ENCODE measurements at regions not wholly inside any gene's neighbourhood (a gene's known extent, or its start where the extent isn't known, plus 50 kb on each side); places are given as distances from the start of the nearest gene placed in this dataset.
"Not testable (repeated sequence)": the region's sequence is repeated elsewhere in the genome, so short reads cannot be mapped to it uniquely, and the experiment has no call there.

DNA sequence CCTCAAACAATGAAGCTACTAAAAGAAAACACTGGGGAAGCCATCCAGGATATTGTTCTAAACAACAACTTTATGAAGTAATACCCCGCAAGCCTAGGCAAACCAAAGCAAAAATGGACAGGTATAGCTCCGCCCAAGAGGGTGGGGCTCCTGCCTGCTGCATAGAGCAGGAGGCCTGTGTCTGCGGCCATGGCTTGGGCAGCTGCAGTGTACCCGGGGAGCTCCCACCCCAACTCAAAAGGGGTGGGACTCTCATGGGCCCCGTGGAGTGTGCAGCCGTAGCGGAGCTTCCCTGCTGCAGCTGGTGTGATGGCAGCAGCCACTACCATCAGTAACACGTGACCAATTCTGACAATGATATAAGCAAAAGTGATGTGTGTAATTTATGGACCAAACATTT is 264.2 kb upstream of the KITLG start:
- no peak for DNase-seq (ENCODE audit: low read depth, low spot score)

DNA sequence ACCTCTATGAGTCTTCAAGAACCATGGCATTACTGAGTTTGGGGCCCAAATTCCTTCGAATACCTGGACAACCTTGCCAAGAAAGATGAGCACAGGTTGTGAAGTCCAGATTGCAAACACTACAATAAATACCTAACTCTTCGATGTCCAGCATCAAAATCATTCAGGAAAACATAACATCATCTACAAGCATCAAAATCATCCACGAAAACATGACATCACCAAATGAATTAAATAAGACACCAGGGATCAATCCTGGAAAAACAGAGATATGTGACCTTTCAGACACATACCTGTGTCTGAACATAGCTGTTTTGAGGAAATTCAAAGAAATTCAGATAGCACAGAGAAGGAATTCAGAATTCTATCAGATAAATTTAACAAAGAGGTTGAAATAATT is 262.0 kb upstream of the KITLG start:
- no peak for DNase-seq (ENCODE audit: low read depth, low spot score)

DNA sequence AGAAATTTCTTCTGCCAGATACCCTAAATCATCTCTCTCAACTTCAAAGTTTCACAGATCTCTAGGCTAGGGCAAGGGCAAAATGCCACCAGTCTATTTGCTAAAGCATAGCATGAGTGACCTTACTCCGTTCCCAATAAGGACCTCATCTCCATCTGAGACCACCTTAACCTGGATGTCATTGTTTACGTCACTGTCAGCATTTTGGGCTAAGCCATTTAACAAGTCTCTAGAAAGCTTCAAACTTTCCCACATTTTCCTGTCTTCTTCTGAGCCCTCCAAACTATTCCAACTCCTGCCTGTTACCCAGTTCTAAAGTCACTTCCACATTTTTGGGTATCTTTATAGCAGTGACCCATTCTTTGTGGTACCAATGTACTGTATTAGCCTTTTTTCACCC is 259.2 kb upstream of the KITLG start:
- no peak for DNase-seq (ENCODE audit: low read depth, low spot score)

DNA sequence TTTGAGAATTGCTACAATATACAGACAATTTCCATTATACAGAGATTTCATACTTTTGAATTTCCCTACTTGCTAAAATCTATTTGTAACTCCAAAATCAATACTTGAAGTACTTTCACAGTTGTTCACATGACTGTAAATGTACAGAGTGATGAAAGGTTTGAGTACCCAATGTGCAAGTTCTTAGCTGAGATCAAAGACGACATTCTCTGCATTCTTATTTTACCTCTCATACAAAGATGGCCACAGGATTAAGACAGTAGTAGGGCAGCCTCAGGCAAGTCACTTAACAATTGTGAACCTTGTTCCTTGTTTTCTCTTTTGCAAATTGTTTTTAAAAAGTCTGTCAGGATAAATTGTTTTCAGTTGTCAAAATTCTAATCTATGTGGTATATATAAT is 255.9 kb upstream of the KITLG start:
- DNase-seq (ENCODE audit: low read depth, low spot score): no peak

DNA sequence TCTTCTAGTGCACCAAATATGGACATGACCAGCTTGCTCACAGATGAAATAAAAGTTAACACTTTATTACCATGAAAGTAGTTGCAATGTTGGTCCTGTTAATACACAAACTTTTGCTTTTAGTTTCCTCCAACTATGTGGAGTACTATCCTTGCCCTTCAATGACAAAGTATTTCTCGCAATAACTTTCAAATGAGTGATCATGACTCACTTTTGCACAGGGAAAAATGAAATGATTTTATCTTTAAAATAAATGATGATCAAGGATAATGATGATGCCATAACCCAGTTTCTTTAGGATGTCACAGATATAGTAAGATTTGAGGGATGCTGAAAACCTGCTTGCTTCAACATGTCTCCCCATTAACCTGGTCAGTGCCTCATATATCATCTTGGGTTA is 254.0 kb upstream of the KITLG start:
- no peak for DNase-seq (ENCODE audit: low read depth, low spot score)

DNA sequence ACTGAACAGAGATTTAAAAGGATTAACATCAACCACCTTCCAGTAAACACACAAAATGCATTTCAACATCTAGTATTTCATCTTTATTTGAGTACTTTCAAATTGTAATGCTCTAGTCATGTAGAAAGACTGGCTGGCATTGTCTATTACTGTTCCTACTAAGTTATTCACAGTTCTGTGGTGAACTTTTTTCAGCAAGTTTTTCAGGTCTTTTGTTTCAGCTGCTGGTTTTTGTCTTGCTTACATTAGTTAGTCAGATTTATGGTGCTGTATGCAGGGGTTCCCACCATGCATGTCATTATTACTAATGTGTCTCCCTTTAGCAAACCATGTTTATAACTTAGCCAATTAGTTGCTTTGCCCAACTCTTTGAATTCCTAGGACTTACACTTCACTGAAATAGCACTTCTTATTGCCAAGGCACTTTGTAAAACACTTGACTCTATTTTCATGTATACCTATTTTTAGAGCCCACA is 253.4 kb upstream of the KITLG start:
- no peak for DNase-seq (ENCODE audit: low read depth, low spot score)

DNA sequence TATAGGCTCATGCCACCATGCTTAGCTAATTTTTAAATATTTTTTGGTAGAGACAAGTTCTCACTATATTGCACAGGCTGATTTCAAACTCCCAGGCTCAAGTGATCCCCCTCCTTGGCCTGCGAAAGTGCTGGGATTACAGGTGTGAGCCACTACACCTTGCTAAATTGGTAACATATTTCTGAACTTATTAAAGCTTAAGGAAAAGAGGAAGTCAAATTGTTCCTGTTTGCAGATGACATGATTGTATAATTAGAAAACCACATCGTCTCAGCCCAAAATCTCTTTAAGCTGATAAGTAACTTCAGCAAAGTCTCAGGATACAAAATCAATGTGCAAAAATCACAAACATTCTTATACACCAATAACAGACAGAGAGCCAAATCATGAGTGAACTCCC is 248.3 kb upstream of the KITLG start:
- DNase-seq (ENCODE audit: low read depth, low spot score): not testable (repeated sequence)

DNA sequence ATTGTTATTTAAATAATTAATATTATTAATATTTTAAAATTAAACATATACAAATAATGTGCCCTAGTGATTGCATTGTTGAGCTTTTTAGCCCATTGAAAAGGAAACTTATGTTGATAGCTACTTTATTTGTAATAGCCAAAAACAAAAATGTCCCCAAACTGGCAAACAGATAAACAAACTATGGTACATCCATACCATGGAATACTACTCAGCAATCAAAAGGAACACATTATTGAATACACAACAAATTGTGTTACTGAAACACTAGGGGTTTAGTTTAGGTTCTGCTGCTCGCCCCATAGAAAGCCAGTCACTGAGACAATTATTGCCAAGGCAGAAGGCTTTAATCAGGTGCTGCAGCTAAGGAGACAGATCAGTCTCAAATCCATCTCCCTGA is 239.7 kb upstream of the KITLG start:
- no peak for DNase-seq (ENCODE audit: low read depth, low spot score)

DNA sequence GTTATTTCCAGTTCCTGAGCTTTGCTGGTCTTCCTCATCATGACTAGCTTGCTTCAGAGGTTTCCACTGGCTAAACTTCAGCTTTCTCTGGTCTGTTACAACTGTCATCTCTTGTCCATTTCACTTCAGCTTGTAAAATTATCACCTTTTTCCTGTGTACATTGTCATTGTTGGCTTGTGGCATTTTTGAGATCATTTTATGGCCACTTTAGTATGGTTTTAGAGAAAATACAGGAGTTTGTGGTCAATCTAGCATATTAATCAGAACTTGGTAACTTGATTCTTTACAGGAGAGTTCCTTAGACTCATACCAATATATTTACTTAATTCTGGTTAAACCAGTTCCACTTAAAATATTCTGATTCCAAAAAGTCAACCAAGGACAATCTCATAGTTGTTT is 235.9 kb upstream of the KITLG start:
- no peak for DNase-seq (ENCODE audit: low read depth, low spot score)

DNA sequence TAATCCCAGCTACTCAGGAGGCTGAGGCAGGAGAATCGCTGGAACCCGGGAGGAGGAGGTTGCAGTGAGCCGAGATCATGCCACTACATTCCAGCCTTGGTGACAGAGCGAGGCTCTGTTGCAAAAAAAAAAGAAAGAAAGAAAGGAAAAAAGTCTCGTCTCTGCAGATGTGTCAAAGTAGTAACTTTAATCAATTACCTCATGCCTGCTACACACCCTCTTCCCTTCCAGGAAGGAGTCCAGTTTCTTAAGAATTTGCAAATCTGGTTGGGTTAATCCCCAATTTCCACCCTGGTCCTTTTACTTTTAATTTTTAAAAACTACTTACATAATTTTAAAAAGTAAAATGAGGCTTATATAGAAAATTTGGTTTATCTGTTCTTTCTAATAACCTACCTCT is 234.5 kb upstream of the KITLG start:
- no peak for DNase-seq (ENCODE audit: low read depth, low spot score)

DNA sequence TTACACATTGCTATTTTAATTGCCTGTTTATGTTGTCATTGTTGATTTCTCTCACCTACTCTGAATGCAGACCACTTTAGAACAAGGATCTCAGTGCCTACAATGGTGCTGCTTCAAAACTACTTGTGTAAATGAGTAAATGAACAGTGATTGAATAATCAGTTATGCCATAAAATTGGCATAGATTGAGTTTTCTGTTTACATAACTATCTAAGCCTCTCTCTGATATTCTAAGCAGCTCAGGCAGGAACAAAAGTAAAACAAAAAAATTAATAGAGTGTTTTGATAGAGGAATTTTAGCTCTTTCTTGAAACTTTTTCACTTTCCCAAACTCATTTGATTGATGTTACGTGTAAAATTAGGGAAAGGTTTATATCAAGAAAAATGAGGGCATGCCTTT is 232.3 kb upstream of the KITLG start:
- no peak for DNase-seq (ENCODE audit: low read depth, low spot score)

DNA sequence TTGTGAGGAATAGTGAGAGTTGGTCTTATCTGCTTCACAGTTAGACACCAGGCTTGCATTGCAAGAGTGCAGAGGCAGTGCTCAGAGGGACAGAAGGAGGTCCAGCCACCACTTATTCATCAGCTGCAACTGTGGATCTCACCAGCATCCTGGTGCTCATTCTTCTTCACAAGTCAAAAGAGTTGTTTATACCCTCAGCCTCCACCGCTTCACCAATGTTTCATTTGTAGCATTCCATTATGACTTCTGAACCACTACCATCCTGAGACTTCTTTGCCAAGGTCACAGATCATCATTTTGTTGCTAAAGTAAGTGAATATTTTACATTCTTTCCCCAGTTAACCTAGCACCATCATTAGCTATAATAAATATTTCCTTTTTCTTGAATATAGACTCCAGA is 230.5 kb upstream of the KITLG start:
- no peak for DNase-seq (ENCODE audit: low read depth, low spot score)

DNA sequence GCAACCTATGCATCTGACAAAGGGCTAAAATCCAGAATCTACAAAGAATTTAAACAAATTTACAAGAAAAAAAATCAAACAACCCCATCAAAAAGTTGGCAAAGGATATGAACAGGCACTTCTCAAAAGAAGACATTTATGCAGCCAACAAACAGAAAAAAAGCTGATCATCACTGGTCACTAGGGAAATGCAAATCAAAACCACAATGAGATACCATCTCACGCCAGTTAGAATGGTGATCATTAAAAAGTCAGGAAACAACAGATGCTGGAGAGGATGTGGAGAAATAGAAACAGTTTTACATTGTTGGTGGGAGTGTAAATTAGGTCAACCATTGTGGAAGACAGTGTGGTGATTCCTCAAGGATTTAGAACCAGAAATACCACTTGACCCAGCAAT is 229.6 kb upstream of the KITLG start:
- not testable (repeated sequence) for DNase-seq (ENCODE audit: low read depth, low spot score)

DNA sequence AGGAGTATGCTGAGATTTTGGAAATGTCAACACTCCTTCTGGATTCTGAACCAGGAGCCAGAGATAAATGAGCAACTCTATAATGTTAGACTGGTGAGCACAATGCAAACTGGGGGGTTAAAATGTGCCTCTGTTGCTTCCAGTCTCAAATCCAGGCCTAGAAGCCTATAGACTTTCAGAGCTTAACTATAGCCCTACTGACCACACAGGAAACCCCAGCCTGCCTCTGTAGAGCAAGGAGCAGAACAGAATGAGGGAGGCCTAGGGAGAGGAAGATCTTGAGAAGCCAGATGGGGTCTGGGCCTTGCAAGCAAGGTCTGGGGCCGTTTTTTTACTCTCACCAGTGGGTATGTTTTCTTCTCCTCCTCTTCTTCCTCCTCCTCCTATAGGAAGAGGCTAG is 225.4 kb upstream of the KITLG start:
- DNase-seq (ENCODE audit: low read depth, low spot score): no peak

DNA sequence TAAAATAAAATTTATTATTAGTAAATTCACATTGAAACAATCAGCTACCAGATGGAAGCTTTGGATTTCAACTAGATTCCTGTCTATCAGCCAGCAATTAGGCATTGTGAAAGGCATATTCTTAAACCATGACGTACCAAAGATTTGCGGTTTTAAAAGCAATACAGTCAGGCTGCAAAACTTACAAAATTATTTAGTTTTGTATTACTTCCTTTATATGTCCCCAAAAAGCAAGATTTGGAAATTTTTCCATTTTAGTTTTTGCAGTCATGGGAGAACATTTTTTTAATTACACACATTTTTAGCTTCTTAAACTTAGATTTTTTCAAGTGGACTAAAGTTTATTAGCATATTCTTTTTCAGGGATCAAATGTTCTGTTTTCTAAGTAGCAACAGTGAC is 225.0 kb upstream of the KITLG start:
- DNase-seq (ENCODE audit: low read depth, low spot score): no peak

DNA sequence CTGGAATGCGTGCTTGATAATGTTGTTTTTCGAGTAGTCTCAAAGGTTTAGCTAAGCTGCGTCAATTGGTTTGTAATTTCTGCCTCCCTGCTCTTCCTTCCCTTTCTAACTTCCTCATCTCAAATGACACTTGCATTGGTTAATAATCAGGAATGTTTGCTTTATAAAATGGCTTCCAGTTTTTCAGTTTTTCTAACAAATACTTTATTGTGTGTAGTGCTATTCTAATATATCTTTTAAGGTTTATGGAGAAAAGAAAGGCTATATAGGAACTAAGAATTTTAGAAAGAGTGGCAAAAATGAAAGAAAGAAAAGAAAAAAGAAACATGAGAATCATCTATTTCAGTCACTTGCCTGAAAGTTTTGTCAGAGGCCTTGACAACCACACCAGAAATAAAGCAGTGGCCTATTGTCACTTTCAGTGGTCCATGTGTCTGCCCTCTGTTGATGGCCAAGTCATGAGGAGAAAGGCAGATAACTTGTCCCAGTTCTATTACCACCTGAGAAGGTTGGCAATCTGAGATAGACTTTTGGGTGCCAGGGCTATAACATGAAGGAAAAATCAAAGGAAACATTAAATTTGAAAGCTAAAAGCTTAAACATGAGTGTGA is 221.9 kb upstream of the KITLG start:
- no peak for DNase-seq (ENCODE audit: low read depth, low spot score)

DNA sequence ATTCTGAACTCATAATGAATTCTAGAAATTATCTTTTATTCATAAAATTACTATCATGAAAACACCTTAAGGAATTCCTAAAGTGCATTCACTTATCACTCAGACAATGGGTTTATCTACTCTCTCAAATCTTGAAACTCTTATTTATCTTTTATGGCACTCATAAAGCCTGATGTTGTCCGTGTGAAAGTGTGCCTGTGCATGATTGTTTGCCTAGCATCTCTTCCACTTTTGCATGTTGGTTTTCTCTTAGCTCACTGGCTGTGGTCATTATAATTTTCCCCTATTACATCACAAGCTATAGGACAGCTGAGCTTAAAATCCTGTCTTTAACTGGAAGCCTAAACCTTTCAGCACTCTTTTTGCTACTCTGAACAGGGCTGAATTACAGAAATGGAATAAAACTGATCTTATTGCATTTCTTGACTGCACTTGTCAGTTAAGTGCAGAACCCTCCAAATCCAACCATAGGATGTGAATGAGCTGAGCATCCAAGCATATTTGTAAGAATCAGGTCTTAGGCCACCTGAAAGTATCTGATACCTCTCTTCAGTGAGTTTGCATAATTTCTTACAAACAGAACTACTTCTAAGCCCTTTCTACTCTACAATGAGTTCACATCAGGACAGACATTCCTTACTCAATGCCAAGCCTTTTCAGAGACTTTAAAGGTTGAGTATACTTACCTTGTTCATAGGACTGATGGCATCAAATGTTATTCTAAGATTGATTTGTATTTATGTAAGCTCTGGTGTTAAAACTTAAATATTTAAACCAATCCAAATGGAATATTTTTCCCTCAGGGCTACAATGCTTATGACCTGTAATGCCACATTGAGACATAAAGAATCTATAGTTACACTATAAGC is 221.2 kb upstream of the KITLG start:
- DNase-seq (ENCODE audit: low read depth, low spot score): no peak

DNA sequence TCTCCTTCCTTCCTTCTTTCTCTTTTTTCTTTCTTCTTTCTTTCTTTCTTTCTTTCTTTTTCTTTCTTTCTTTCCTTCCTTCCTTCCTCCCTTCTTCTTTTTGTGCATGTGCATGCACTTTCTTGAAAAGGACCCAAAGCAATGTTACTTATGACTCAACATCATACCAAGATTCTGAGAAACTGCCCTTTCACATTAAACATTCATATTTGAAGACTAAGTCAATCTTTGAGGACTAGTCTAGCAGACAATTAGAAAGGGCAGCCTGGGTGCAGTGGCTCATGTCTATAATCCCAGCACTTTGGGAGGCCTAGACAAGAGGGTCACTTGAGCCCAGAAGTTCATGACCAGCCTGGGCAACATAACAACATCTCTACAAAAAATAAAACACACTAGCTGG is 212.8 kb upstream of the KITLG start:
- no peak for DNase-seq (ENCODE audit: low read depth, low spot score)

DNA sequence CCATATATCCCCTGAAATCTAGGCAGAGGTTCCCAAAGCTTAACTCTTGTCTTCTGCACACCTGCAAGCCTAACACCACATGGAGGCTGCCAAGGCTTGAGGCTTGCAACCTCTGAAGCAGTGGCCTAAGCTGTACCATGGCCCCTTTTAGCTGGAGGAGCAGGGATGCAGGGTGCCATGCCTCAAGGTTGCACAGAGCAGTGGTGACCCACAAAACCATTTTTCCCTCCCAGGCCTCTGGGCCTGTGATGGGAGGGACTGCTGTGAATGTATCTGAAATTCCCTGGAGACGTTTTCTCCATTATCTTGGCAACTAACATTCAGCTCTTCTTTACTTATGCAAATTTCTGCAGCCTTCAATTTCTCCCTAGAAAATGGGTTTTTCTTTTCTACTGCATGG is 210.0 kb upstream of the KITLG start:
- no peak for DNase-seq (ENCODE audit: low read depth, low spot score)

DNA sequence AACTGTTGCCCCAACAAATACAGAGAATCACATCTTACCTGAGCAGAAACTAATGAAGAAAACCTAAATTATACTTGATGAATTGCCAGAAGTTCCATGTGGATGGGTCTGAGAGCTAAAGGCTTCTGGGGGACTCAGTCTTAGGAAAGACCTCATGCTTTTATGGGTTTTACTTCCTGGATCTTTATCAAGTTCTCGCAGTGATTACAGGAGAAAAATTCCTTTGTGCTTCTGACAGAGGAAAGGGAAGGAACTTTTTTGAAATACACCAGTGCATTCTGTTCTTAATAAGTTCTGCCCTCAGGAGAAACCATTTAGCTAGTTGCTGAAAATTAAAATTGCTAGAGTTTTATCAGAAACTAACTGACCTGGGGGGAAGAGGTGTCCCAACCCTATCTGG is 203.9 kb upstream of the KITLG start:
- DNase-seq (ENCODE audit: low read depth, low spot score): no peak

DNA sequence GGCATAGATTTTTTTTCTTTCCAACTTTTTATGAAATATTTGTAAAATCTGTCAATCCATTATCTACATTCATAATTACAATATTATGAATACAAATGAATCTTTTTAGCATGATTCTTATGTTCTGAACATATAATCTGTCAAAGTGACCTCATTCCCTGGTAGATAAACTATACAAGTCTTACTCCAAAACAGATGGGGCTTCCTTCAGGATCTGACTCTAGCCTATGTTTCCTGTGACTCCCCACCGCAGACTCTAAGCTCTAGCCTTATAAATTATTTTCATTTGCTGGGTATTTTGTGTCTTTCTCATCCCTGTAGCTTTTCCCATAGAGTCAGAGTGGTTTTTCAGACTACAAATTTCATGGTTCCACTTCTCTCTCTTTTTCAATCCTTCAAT is 202.1 kb upstream of the KITLG start:
- no peak for DNase-seq (ENCODE audit: low read depth, low spot score)

DNA sequence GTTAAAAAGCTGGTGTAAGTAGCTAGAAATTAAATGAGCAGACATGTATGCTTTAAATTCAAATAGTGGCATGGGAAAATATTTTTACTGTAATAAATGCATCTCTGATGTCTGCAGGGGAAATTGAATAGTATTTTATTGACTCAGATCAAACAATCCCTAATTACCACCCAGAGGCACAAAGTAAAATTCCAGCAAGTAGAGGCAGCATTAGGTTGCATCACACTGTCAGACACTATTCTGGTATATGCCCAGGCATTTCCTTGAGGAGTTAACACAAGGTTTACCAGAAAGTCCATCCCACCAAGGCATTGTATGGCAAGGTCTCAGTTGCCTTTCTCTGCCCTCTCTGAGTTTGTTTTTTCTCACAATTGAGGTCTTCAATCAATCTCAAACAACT is 201.6 kb upstream of the KITLG start:
- no peak for DNase-seq (ENCODE audit: low read depth, low spot score)

DNA sequence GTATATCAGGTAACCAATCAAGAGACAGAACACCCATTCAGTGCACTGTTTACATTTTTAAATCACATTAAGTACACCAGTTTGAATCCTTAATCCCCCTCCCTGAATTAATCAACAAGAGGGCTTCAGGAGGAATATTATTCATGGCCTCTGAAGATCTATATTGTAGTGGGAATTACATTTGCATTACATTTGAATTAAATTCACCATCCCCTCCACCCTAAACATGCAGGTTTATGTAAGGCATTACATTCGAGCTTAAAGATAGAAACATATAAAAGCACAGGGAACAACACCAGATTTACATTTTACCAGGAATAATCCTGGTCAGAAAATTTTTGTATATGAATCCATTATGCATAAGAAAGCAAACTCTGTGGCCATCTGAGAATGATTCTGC is 197.8 kb upstream of the KITLG start:
- DNase-seq (ENCODE audit: low read depth, low spot score): no peak
